Osteoblast (primary cell): ENCODE measurements at regions not wholly inside any gene's neighbourhood (a gene's known extent, or its start where the extent isn't known, plus 50 kb on each side); places are given as distances from the start of the nearest gene placed in this dataset.

Source experiments
- DNase-seq: peaks from one replicate; pipeline ENCODE4 v3.0.0; 2011; ENCODE audit warnings: low spot score, mixed read lengths; ENCODE audit not compliant: insufficient read length; ENCODE audit errors: missing footprints
- H2AFZ ChIP-seq: 2 replicates; pipeline ENCODE4 v1.6.0; 2011; ENCODE audit warnings: mild to moderate bottlenecking, low read length
- H3K27ac ChIP-seq: 2 replicates; pipeline ENCODE4 v1.5.1; 2011; ENCODE audit warnings: mild to moderate bottlenecking, low read depth, low read length, moderate library complexity
- H3K27me3 ChIP-seq: 2 replicates; pipeline ENCODE4 v1.6.0; 2012; ENCODE audit warnings: mild to moderate bottlenecking, control low read depth, inconsistent platforms, low read length, moderate library complexity; ENCODE audit not compliant: insufficient read depth
- H3K36me3 ChIP-seq: 2 replicates; pipeline ENCODE4 v1.5.1; 2011; ENCODE audit warnings: mild to moderate bottlenecking, low read length, control low read depth, moderate library complexity; ENCODE audit not compliant: insufficient read depth
- H3K4me1 ChIP-seq: 2 replicates; pipeline ENCODE4 v1.5.1; 2011; ENCODE audit warnings: mild to moderate bottlenecking, low read length, control low read depth, moderate library complexity; ENCODE audit not compliant: insufficient read depth
- H3K4me2 ChIP-seq: 2 replicates; pipeline ENCODE4 v1.6.0; 2011; ENCODE audit warnings: mild to moderate bottlenecking, low read length; ENCODE audit not compliant: insufficient read depth
- H3K4me3 ChIP-seq: fragments of 200-600 bp; sonication (generic); 3 replicates; pipeline ENCODE4 v1.5.1; 2012; ENCODE audit warnings: mild to moderate bottlenecking, low read length, inconsistent platforms; ENCODE audit not compliant: insufficient read depth
- H3K79me2 ChIP-seq: 2 replicates; pipeline ENCODE4 v1.6.0; 2012; ENCODE audit warnings: mild to moderate bottlenecking, low read length, control low read depth, inconsistent platforms; ENCODE audit not compliant: insufficient read depth
- H3K9me3 ChIP-seq: 2 replicates; pipeline ENCODE4 v1.5.1; 2011; ENCODE audit warnings: low read depth, low read length, control low read depth
- H4K20me1 ChIP-seq: 2 replicates; pipeline ENCODE4 v1.6.0; 2012; ENCODE audit warnings: mild to moderate bottlenecking, low read length, control low read depth; ENCODE audit not compliant: insufficient read depth
- TF ChIP-seq, protein P1 (sequence below): IDR thresholded peaks from 2 replicates; pipeline ENCODE4 v1.5.1; 2011; ENCODE audit warnings: mild to moderate bottlenecking, low read depth, low read length, moderate library complexity; ENCODE audit errors: extremely low read depth

DNA sequence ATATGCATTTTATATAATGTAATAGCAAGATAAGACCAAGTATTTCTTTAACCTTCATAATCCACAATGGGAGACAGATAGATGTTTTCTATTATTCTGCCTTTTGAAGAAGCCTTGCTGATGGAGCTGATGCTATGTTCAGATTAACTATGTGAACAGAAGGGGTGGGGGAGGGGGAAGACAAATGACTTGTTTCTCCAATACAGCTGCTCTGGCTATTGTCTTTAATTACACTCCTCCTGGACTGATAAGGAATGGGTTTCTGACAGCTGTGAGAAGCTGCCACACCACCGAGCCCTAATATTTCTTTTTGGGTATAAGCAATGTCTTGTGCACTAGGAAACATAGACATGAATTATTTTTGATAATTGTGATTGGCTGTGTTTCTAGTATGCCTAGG, 62.0 kb downstream of the CAVIN4 start:
- Histone ChIP-seq H4K20me1 (no peaks in the 10 kb centered on the region), H3K4me3 (no peak overlapping the region), H2AFZ (no peak overlapping the region), H3K27ac (no peak overlapping the region), H3K9me3 (no peaks in the 10 kb centered on the region), H3K4me2 (no peak overlapping the region), H3K36me3 (no peaks in the 10 kb centered on the region), H3K4me1 (no peaks in the 10 kb centered on the region), H3K27me3 (no peaks in the 10 kb centered on the region), H3K79me2 (no peaks in the 10 kb centered on the region)
- TF ChIP-seq, protein P1, sequence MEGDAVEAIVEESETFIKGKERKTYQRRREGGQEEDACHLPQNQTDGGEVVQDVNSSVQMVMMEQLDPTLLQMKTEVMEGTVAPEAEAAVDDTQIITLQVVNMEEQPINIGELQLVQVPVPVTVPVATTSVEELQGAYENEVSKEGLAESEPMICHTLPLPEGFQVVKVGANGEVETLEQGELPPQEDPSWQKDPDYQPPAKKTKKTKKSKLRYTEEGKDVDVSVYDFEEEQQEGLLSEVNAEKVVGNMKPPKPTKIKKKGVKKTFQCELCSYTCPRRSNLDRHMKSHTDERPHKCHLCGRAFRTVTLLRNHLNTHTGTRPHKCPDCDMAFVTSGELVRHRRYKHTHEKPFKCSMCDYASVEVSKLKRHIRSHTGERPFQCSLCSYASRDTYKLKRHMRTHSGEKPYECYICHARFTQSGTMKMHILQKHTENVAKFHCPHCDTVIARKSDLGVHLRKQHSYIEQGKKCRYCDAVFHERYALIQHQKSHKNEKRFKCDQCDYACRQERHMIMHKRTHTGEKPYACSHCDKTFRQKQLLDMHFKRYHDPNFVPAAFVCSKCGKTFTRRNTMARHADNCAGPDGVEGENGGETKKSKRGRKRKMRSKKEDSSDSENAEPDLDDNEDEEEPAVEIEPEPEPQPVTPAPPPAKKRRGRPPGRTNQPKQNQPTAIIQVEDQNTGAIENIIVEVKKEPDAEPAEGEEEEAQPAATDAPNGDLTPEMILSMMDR, result no peak
- DNase-seq, result no peak

DNA sequence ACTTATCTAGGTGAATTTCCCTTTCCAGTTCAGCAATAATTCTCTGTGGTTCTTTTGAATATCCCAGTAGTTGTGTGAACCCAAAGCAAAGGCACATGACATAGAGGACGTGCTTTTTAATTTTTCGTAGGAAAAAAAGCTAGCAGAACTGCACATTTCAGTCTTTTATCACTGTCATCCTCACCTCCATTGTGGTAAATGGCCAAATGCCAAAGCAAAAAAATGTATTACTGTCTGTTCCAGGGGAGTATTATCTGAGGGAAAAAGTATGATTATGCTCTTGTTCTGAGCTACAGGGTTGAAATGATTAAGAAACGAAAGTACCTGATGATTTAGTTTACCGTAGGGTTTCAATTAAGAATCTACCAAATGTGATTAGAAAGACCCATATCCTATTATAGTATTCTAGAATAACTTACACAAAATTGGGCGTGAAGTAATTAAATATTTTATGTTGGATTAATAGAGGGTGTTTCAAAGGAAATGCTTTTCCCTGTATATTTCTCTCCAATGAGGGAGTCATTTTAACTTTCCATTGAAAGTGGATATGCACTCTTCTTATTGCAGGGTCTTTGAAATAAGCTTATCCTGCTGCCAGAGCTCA, 62.7 kb downstream of the CAVIN4 start:
- Histone ChIP-seq H3K9me3 (no peaks in the 10 kb centered on the region), H3K27me3 (no peaks in the 10 kb centered on the region), H3K4me2 (no peak overlapping the region), H3K27ac (no peak overlapping the region), H3K4me3 (no peak overlapping the region), H4K20me1 (no peaks in the 10 kb centered on the region), H3K4me1 (no peaks in the 10 kb centered on the region), H3K36me3 (no peaks in the 10 kb centered on the region), H3K79me2 (no peaks in the 10 kb centered on the region), H2AFZ (no peak overlapping the region)
- no peak for DNase-seq
- TF ChIP-seq, protein P1, result no peak

DNA sequence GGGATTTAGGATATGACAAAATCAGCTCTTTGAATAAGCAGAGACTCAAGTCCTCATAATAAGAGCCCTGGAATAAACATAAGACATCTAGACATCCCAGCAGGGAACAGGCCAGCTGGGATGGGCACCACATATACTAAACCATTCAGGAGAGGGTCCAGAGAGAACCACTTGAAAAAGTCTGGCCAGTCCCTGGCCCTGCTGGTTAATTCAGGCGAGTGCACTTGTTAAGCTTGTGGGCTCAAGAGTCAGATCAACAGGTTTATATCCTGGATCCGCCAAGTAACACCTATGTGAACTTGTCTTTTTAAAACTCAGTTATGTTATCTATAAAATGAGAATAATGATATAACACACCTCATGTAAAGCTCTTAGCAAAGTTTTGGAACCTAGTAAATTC, 63.3 kb downstream of the CAVIN4 start:
- no peaks in the 10 kb centered on the region for H3K36me3 ChIP-seq
- no peaks in the 10 kb centered on the region for H4K20me1 ChIP-seq
- no peak overlapping the region for H2AFZ ChIP-seq
- no peak overlapping the region for H3K4me3 ChIP-seq
- TF ChIP-seq, protein P1, result no peak
- no peaks in the 10 kb centered on the region for H3K9me3 ChIP-seq
- H3K27ac ChIP-seq, result no peak overlapping the region
- no peak overlapping the region for H3K4me2 ChIP-seq
- DNase-seq, result no peak
- no peaks in the 10 kb centered on the region for H3K79me2 ChIP-seq
- no peaks in the 10 kb centered on the region for H3K4me1 ChIP-seq
- H3K27me3 ChIP-seq, result no peaks in the 10 kb centered on the region

DNA sequence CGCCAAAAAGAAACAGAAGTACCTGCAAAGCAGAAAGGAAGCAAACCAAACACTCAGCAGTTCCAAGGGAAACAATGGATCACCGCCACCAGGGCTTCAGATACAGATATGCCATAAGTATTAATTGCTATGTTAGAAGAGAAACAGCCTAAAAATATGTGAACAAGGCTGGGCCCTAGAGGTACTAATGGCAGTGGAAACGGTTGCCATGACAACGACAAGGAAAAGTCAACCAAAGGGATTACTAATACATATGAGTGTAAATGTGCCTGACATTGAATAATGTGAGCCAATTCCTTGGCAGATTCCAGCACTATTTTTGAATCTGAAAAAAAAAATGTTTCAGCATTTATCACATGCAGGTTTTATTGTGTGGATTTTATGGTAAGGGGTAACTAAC, 75.0 kb downstream of the CAVIN4 start:
- Histone ChIP-seq H3K27ac (no peak overlapping the region), H4K20me1 (no peaks in the 10 kb centered on the region), H3K27me3 (no peaks in the 10 kb centered on the region), H3K4me1 (no peaks in the 10 kb centered on the region), H3K36me3 (no peaks in the 10 kb centered on the region), H2AFZ (no peak overlapping the region), H3K4me2 (no peak overlapping the region), H3K4me3 (no peak overlapping the region), H3K9me3 (no peaks in the 10 kb centered on the region), H3K79me2 (no peaks in the 10 kb centered on the region)
- no peak for DNase-seq
- TF ChIP-seq, protein P1, result no peak
